Esophagus (tissue), 2 donors: ENCODE measurements at regions not wholly inside any gene's neighbourhood (a gene's known extent, or its start where the extent isn't known, plus 50 kb on each side); places are given as distances from the start of the nearest gene placed in this dataset.

ENCODE experiments used
- H3K27ac ChIP-seq, 2 donors: one replicate each; pipeline ENCODE4 v1.5.1; 2013; ENCODE audit warnings: low read depth in 2 of 2, mild to moderate bottlenecking in 2 of 2, inconsistent platforms in 1 of 2, low read length in 1 of 2, moderate library complexity in 1 of 2
- H3K27me3 ChIP-seq, 2 donors: one replicate each; pipeline ENCODE4 v1.6.1; 2013; ENCODE audit warnings: low read length in 2 of 2, control low read depth in 1 of 2, mild to moderate bottlenecking in 1 of 2; ENCODE audit not compliant: insufficient read depth in 2 of 2, control insufficient read depth in 1 of 2
- H3K36me3 ChIP-seq, 2 donors: one replicate each; pipeline ENCODE4 v1.6.1; 2013; ENCODE audit warnings: low read length in 1 of 2; ENCODE audit not compliant: control insufficient read depth in 2 of 2, insufficient read depth in 2 of 2
- H3K4me1 ChIP-seq, 2 donors: one replicate each; pipeline ENCODE4 v1.6.1; 2013; ENCODE audit warnings: low read length in 1 of 2; ENCODE audit not compliant: control insufficient read depth in 2 of 2, insufficient read depth in 2 of 2
- H3K4me3 ChIP-seq, 2 donors: one replicate each; pipeline ENCODE4 v1.5.1; 2013; ENCODE audit warnings: low read length in 2 of 2, mild to moderate bottlenecking in 2 of 2, low read depth in 1 of 2, moderate library complexity in 1 of 2
- H3K9me3 ChIP-seq, 2 donors: one replicate each; pipeline ENCODE4 v1.6.1; 2013; ENCODE audit warnings: mild to moderate bottlenecking in 2 of 2, low read depth in 1 of 2, low read length in 1 of 2, moderate library complexity in 1 of 2; ENCODE audit not compliant: control insufficient read depth in 2 of 2, insufficient read depth in 1 of 2
- WGBS, 2 donors: extraction: QIAGEN DNeasy Blood & Tissue Kit; methylation state at CpG; one replicate each; pipeline ENCODE4 v1.1.7; 2013; 5-methylcytosine and 5-hydroxymethylcytosine counted together
- donor health status: healthy with polysubstance abuse.
- donor health status: Bipolar disorder and iron deficiency.

GRCh38 chr4:24229978-24230377, 340.1 kb upstream of the PPARGC1A start:
- Histone ChIP-seq H3K27ac (no peak overlapping the region), H3K4me1 (no peaks in the 10 kb centered on the region), H3K27me3 (no peaks in the 10 kb centered on the region), H3K9me3 (no peaks in the 10 kb centered on the region), H3K4me3 (no peak overlapping the region), H3K36me3 (no peaks in the 10 kb centered on the region)
- 44 to 53% methylated on average over 4 of the region's 4 CpGs for WGBS, 2 donors

GRCh38 chr4:24228692-24229091, 338.8 kb upstream of the PPARGC1A start:
- Histone ChIP-seq H3K4me3 (no peak overlapping the region), H3K27me3 (no peaks in the 10 kb centered on the region), H3K27ac (no peak overlapping the region), H3K4me1 (no peaks in the 10 kb centered on the region), H3K9me3 (no peaks in the 10 kb centered on the region), H3K36me3 (no peaks in the 10 kb centered on the region)
- 63 to 83% methylated on average over 4 of the region's 4 CpGs for WGBS, 2 donors

GRCh38 chr4:24226667-24227066, 336.8 kb upstream of the PPARGC1A start:
- H3K4me3 ChIP-seq: no peak overlapping the region
- H3K27ac ChIP-seq: no peak overlapping the region
- no peaks in the 10 kb centered on the region for H3K27me3 ChIP-seq
- no peaks in the 10 kb centered on the region for H3K36me3 ChIP-seq
- 18 to 41% methylated on average over 4 of the region's 4 CpGs for WGBS, 2 donors
- H3K4me1 ChIP-seq: no peaks in the 10 kb centered on the region
- H3K9me3 ChIP-seq: no peaks in the 10 kb centered on the region

- Histone ChIP-seq H3K36me3 (no peaks in the 10 kb centered on the region), H3K27me3 (no peaks in the 10 kb centered on the region), H3K4me3 (no peak overlapping the region), H3K9me3 (no peaks in the 10 kb centered on the region), H3K27ac (no peak overlapping the region), H3K4me1 (no peaks in the 10 kb centered on the region)
- WGBS, 2 donors: 48 to 50% methylated on average over 10 of the region's 10 CpGs
Measured at GRCh38 chr4:24226023-24226422, 336.2 kb upstream of the PPARGC1A start.

GRCh38 chr4:24224446-24224845, 334.6 kb upstream of the PPARGC1A start:
- Histone ChIP-seq H3K9me3 (no peaks in the 10 kb centered on the region), H3K4me3 (no peak overlapping the region), H3K4me1 (no peaks in the 10 kb centered on the region), H3K27ac (no peak overlapping the region), H3K27me3 (no peaks in the 10 kb centered on the region), H3K36me3 (no peaks in the 10 kb centered on the region)
- WGBS, 2 donors: 63 to 79% methylated on average over 4 of the region's 4 CpGs

GRCh38 chr4:24219209-24219608, 329.4 kb upstream of the PPARGC1A start:
- Histone ChIP-seq H3K9me3 (no peaks in the 10 kb centered on the region), H3K36me3 (no peaks in the 10 kb centered on the region), H3K4me1 (no peaks in the 10 kb centered on the region), H3K27me3 (no peaks in the 10 kb centered on the region), H3K27ac (no peak overlapping the region), H3K4me3 (no peak overlapping the region)
- 26 to 41% methylated on average over 8 of the region's 8 CpGs for WGBS, 2 donors

- Histone ChIP-seq H3K27ac (no peak overlapping the region), H3K4me1 (no peaks in the 10 kb centered on the region), H3K9me3 (no peaks in the 10 kb centered on the region), H3K36me3 (no peaks in the 10 kb centered on the region), H3K4me3 (no peak overlapping the region), H3K27me3 (no peaks in the 10 kb centered on the region)
Measured at GRCh38 chr4:24218566-24218965, 328.7 kb upstream of the PPARGC1A start.

- H3K9me3 ChIP-seq: no peaks in the 10 kb centered on the region
- H3K4me1 ChIP-seq: no peaks in the 10 kb centered on the region
- H3K27ac ChIP-seq: no peak overlapping the region
- no peaks in the 10 kb centered on the region for H3K36me3 ChIP-seq
- no peak overlapping the region for H3K4me3 ChIP-seq
- 76% methylated on average over 3 of the region's 3 CpGs for WGBS, 2 donors
- no peaks in the 10 kb centered on the region for H3K27me3 ChIP-seq
Measured at GRCh38 chr4:24214796-24215195, 324.9 kb upstream of the PPARGC1A start.

GRCh38 chr4:24213961-24214360, 324.1 kb upstream of the PPARGC1A start:
- H3K27ac ChIP-seq: no peak overlapping the region
- no peaks in the 10 kb centered on the region for H3K36me3 ChIP-seq
- H3K4me3 ChIP-seq: no peak overlapping the region
- no peaks in the 10 kb centered on the region for H3K4me1 ChIP-seq
- no peaks in the 10 kb centered on the region for H3K9me3 ChIP-seq
- 75 to 81% methylated on average over 5 of the region's 5 CpGs for WGBS, 2 donors
- no peaks in the 10 kb centered on the region for H3K27me3 ChIP-seq

GRCh38 chr4:24212642-24213041, 322.8 kb upstream of the PPARGC1A start:
- Histone ChIP-seq H3K9me3 (no peaks in the 10 kb centered on the region), H3K27ac (no peak overlapping the region), H3K4me1 (no peaks in the 10 kb centered on the region), H3K36me3 (no peaks in the 10 kb centered on the region), H3K27me3 (no peaks in the 10 kb centered on the region), H3K4me3 (no peak overlapping the region)
- 80 to 86% methylated on average over 4 of the region's 4 CpGs for WGBS, 2 donors
